Superior temporal gyrus (tissue), 1 donor: ENCODE measurements at regions not wholly inside any gene's neighbourhood (a gene's known extent, or its start where the extent isn't known, plus 50 kb on each side); places are given as distances from the start of the nearest gene placed in this dataset.
"Not testable (repeated sequence)": the region's sequence is repeated elsewhere in the genome, so short reads cannot be mapped to it uniquely, and the experiment has no call there.

ENCODE experiments used
- DNase-seq: peaks from one replicate; pipeline ENCODE4 v3.0.0-alpha.2; 2016; ENCODE audit errors: extremely low spot score

DNA sequence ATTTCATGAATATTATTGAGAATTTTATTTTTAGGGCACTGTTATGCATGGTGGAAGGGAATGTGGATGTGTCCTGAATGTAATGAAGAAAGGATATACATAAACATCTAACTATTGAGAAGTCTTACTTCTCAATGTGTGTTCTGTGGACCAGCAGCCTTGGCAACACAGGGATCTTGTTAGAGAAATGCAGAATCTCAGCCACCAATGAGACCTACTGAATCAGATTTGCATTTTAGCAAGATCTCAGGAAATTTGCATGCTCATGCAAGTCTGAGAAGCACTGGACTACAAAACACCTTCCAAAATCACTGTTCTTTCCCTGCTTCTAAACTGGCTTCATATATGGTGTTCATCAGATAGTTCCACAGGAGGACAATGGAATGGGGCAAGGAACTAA is 139.7 kb upstream of the WDFY3 start:
- no peak for DNase-seq

DNA sequence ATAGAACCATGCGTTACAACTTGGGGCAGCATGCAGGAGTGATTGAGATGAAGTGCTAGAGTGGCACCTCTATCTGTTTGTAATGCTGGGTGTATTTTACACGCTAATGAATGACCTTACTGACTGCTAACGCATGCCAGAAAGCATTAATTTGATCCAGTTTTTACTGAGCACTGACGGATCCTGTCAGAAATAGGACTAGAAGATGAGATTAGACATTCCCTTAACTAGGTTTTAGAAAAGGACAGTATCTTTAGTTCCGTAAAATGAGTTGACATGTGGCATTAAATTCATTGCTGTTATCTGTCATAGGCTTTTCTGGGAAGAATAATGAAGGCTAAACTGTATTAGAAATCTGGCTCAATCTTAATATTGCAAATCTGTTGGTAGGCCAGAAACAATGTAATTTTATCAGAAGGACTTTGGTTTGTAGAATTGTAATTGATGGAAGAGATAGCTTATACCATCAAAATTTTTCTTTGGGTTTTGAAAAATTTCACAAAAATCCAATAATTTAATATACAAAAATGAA is 140.4 kb upstream of the WDFY3 start:
- no peak for DNase-seq

DNA sequence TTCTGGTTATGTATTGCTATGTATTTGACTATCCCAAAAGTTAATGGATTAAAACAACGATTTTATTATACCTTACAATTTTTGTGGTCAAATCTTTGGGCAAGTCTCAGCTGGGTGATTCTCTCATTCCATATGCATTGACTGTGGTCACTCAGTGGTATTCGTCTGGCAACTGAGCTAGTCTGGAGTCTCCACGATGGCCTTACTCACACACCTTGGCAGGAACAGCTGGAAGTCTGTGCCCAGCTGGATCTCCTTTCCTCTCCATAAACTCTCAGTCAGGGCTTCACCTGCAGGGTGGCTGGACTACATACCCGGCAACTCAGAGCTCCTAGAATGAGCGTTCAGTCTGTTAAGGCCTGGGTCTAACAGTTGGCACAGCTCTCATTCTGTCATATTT is 141.1 kb upstream of the WDFY3 start:
- no peak for DNase-seq

DNA sequence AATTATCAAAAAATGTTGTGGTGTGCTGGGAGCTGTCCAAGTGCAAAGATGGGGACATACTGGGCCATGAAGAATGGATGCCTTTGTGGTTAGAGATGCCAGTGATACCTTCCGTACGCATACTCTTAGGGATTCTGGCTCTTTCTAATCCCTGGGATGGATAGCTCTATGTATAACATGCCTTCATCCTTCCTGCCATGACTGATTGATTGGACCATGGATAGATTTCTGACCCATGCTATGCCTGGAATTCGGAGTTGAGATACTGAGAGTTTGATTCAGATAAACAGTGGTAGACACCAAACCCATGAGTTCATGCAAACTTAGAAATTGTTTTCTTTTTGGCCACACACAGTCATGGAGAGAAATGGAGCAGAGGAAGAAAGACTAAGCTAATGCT is 147.2 kb upstream of the WDFY3 start:
- no peak for DNase-seq

DNA sequence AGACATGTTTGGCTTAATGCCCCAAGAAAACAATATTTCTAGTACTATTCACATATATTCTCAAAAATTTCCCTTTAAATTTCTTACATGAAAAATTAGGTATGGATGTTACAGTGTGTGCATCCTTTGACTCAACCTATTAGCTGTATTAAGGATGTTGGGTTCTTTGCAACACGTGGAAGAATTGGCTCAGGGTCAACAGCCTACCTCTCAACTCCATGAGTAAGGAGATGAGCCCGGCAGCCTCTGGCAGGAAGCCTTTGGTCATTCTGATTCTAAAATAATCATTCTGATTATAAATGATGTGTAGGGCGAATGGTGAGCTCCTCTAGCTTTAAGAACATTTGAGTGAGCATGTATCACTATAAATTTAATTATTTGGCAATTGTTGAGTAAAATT is 148.0 kb upstream of the WDFY3 start:
- DNase-seq = no peak

DNA sequence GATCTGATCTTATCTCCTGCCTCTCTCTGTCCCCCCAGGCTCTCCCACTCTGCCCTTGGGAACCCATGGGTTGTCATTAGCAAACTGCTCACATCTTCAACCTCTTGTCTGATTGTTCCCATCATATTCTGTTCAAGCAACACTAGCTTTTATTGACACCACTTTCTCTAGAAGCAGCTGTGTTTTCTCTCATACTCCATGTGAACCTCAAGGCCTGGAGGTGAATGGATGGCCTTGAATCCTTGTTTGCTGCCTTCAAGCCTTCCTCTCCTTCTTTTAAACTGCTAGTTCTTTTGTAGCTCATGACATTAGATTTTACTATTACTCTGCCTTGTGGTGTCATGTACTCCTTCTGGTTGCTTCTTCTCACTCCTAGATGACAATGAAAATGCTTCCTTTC is 149.5 kb upstream of the WDFY3 start:
- no peak for DNase-seq

DNA sequence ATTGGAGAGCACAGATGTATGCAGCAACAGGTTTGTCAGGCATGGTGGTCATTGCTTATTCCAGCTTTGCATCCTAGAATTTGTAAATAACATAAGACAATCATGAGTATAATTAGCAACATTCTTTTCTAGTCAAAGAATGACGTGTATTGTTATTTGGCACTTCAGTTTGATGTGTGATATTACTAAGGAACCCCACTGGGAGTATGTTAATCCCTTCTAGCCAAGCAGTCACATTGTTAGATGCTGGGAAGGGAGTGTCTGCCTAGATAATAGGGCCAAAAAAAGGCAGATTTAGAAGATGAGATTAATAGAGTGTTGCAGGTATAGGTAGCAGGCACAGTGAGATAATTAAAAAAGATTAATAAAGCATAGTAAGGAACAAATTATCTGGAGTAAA is 159.2 kb upstream of the WDFY3 start:
- no peak for DNase-seq

DNA sequence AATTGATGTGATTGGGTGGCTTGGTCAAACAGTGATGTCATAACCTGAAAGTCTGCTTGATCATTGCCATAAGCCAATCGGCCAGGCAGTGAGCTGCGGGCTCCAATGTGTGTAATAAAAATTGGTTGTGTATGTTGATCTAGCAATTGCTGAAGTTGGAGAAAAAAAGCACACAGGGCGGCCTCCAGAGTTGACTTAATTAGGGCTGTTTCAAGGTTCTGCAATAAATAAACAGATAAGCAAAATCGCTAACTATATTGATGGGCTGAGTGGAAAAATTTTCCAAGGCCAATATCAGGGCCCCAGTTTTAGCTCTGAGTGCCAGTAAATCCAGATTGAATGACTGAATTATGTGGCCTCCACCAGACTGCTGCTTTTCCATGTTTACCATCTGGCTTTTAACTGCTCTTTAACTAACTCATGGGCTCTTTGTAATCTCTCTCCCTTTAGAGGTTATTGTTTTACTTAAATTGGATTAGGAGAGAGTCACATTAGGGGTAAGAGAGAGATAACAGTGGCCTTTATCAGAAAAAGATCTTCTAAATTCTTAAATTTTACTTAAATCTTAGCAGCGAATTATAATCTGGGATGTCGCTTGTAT is 160.6 kb upstream of the WDFY3 start:
- no peak for DNase-seq

DNA sequence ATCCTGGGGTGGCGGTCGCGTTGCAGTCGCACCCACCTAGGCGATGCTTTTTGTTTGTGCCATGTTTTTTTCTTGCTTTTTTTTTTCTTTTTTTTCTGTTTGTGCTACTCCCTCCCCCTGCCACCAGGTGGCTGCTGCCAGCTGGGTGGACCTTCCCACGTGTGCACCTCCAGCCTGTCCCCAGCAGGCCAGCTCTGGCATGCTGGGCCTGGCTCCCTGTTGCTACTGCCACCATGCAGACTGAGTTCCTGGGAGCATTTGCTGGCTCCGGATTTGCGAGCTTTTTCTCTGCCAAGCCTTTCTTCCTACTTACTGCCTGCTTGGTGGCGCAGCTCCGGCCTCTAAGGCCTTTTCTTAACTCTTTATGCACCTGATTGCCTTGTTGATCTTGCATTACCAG is 161.2 kb upstream of the WDFY3 start:
- DNase-seq = no peak

DNA sequence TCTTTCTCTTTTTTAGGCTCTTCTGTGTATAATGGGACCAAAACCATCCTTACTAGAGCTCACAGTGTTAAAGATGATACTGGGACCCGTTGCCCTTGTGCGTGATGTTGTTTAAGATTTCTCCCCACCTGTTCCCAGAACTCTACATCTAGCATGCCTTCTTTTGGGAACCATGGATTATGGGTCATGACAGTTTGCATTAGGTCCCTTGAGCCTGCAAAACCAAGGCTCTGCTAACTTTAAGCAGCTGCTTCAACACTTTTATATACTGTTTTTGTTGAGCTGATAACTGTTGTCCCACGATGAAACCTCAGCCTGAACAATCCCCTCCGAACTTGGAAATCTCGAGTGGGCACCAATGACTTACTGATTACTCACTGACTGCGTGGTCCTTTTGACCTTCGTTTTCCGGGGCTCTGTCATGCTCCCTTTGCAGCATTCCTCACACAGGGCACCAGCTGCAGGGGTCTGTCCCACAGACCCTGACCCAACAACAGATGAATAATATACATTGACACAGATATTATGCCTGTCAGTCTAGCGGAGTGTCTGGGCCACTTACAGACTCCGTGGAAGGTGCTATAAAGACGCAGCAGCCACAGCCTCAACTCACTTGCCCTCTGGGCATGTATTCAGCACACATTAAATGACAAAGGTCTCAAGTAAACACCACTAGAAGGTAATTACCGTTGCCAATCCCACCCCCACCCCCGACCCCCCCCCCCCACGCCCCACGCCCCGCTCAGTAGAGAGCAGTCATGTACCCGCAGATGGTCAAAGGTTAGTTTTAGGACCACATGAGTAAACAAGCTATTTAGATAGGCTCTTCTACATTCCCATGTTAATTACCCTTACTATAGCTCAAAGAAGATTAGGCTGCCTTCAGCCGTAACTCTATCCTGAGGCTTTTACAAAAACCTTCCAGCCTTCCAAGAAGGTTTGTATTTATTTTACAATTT is 162.0 kb upstream of the WDFY3 start:
- DNase-seq = no peak

DNA sequence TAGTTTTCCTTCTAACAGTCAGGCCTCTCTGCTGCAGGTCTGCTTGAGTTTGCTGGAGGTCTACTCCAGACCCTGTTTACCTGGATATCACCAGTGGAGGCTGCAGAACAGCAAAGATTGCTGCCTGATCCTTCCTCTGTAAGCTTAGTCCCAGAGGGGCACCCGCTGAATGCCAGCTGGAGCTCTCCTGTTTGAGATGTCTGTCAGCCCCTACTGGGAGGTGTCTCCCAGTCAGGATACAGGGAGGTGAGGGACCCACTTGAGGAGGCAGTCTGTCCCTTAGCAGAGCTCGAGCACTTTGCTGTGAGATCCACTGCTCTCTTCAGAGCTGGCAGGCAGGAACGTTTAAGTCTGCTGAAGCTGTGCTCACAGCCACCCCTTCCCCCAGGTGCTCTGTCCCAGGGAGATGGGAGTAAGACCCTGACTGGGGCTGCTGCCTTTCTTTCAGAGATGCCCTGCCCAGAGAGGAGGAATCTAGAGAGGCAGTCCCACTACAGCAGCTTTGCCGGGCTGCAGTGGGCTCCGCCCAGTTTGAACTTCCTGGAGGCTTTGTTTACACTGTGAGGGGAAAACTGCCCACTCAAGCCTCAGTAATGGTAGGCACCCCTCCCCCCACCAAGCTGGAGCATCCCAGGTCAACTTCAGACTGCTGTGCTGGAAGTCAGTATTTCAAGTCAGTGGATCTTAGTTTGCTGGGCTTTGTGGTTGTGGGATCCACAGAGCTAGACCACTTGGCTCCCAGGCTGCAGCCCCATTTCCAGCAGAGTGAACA is 163.1 kb upstream of the WDFY3 start:
- DNase-seq = not testable (repeated sequence)

DNA sequence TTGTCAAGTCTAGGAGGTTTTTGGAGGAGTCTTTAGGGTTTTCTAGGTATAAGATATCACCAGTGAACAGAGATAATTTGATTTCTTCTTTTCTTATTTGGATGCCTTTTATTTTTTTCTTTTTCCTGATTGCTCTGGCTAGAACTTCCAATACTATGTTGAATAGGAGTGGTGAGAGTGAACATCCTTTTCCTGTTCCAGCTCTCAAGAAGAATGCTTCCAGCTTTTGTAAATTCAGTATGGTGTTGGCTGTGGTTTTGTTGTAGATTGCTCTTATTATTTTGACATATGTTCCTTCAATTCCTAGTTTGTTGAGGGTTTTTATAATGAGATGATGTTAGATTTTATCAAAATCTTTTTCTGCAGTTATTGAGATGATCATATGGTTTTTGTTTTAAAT is 165.6 kb upstream of the WDFY3 start:
- no peak for DNase-seq

DNA sequence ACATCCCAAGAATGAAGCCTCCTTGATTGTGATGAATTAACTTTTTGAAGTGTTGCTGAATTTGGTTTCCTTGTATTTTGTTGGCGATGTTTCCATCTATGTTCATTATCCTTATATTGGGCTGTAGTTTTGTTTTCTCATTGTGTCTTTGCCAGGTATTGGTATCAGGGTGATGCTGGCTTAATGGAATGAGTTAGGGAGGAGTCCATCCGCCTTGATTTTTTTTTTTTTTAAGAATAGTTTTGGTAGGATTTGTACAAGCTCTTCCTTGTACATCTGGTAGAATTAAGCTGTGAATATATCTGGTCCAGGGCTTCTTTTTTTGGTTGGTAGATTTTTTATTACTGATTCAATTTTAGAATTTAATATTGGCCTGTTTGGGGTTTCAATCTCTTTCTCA is 166.1 kb upstream of the WDFY3 start:
- DNase-seq = no peak

DNA sequence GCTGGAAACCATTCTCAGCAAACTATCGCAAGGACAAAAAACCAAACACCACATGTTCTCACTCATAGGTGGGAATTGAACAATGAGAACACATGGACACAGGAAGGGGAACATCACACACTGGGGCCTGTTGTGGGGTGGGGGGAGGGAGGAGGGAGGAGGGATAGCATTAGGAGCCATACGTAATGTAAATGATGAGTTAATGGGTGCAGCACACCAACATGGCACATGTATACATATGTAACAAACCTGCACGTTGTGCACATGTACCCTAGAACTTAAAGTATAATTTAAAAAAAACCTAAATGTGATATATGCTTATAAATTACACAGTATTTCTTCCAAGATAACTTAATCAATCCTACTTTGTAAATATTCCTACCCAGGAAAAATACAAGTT is 173.3 kb upstream of the WDFY3 start:
- DNase-seq = not testable (repeated sequence)

DNA sequence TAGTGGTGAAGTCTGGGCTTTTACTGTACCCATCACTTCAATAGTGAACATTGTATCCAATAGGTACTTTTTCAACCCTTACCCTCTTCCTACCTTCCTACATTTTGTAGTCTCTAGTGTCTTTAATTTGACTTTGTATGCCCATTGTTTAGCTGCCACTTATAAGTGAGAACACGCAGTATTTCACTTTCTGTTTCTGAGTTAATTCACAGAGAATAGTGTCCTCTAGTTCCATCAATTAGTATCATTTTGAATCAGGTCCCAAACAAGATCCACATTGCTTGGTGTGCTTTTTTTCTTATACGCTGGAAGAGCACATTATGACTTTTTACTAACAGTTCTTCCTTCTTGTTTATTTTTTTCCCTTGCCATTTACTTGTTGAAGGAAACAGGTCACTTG is 176.0 kb upstream of the WDFY3 start:
- no peak for DNase-seq

DNA sequence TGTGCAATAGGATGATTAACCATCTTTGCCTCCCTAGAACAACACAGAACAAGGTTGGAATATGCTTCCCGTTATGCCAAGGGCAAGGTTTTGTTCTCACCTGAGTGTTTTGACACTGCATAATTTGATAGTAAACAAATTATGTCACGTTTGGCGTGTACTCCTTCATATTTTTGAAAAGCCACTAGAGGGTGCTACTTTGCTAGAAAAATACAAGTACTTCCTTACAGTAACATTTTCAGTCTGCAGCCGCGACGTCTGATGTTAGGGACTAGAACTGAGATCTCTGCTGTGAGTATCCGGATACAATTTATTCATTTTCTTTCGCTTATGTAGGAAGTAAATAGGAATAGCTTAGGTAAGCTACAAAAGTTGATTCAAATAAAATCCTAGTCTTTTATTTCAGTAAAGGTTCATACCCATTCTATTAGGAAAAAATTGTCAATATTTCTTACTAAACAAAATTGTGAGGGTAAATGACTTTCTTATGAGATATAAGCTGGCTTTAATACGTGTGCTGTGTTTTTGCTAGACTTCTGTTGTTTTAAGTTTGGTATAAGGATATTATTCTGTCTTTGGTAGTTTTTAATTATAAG is 181.1 kb upstream of the WDFY3 start:
- peak; percentile 92 for DNase-seq

DNA sequence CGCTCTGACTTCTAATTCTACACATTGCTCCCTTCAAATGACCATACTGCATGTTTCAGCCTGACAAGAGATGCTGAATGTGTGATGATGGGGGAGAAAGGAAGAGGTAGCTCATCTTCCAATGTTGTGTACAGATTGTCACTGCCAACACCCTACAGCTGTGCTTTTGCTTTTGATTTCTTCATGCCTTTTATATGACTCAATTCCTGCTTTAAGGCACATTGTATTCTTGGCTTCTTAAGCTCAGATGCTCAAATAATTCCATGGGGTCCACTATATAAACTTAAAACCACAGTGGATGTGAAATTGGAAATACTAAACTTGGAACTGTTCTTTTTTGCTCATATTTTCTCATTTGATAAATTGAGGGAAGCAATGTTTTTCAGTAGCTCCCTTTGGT is 183.2 kb upstream of the WDFY3 start:
- DNase-seq = no peak

DNA sequence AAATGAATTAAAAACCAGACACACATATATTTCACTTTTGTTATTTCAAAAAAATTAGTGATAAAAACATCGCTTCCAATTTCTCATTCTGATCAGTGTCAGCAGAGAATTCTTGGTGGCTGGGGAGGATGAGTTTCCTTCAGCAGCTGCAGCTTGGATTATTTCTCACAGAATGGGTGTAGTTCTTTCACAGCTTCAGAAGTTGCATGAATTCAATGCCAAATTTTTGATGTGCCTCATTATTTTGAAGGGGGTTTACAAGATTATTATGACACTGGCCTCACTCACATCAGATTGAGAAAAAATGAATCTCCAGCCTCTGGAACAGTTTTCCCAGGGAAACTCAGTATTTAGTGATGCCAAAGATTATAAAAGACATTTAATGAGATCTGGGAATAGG is 184.9 kb upstream of the WDFY3 start:
- DNase-seq = no peak

DNA sequence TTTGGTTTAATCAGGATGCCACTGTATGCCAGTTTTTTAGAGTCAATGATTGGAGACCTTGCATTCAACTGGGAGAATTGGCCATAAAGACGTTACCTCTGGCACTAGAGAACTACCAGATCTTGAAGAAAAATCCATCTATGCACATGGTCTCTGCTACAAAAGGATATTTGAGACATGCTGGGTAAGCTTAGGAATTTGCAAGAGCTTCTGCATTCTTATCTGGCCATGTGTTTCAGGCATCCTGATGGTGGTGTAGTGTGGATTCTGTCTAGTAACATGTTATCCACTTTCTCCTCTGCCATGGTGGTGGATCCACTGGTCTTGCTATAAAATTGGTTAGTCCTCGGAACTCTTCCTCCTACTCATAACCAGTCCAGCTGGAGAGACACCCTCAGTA is 185.3 kb upstream of the WDFY3 start:
- DNase-seq = no peak

DNA sequence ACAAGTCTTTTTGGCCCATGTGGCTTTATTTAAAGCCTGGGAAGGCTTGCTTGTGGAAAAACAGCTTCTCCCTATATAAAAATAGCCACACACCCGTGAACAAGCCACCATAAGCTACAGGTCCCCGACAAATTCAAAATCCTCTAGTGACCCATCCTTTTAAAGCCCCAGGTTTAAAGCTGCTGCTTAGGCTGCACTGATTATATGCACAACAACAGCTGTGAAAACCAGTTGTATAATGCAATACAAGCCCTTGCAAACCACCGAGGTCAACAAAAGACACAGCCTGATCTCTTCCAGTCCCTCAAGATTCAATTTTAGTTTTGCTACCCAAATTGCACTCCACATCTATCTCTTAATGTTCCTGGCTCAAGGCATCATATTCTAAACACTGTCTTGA is 186.0 kb upstream of the WDFY3 start:
- no peak for DNase-seq

DNA sequence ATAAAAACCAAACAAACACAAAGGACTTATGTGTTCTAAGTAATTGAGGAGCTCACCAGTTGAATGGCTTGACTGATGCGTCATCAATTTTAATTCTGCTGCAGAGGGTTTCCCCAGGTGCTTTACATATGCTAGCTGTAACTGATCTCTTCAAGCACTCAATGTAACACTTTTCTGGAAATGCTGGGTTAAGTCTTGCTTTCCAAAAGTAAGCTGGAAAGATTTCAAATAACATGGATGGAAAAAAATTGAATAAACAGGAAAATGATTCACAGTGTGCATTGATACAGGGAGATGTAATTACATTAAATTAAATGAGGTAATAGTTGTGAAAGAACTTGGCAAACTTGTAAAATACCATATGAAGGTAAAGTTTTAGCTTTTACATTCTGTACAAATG is 186.7 kb upstream of the WDFY3 start:
- no peak for DNase-seq

DNA sequence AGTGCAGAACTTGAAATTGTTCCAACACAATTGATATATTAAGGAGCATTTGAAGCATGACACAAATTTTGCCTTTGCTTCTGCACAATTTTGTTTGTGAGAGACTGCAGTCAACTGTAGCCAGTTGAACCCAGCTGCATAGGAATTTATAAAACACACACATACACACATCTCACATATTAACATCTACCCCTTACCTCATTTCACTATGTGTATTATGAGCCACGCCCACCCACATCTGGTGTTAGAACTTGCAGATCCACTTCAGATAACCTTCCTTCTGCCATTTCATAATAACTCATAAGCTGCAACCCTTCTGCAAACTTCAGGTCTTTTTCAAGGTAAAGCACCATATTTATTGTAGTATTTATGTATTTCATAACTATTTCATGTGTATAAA is 188.1 kb upstream of the WDFY3 start:
- no peak for DNase-seq
